DMS79 (cell line): ENCODE measurements at regions not wholly inside any gene's neighbourhood (a gene's known extent, or its start where the extent isn't known, plus 50 kb on each side); places are given as distances from the start of the nearest gene placed in this dataset.

ENCODE experiments used
- DNase-seq: peaks from one replicate; lab custom pipeline; 2025; lab: John Stamatoyannopoulos, UW

DNA sequence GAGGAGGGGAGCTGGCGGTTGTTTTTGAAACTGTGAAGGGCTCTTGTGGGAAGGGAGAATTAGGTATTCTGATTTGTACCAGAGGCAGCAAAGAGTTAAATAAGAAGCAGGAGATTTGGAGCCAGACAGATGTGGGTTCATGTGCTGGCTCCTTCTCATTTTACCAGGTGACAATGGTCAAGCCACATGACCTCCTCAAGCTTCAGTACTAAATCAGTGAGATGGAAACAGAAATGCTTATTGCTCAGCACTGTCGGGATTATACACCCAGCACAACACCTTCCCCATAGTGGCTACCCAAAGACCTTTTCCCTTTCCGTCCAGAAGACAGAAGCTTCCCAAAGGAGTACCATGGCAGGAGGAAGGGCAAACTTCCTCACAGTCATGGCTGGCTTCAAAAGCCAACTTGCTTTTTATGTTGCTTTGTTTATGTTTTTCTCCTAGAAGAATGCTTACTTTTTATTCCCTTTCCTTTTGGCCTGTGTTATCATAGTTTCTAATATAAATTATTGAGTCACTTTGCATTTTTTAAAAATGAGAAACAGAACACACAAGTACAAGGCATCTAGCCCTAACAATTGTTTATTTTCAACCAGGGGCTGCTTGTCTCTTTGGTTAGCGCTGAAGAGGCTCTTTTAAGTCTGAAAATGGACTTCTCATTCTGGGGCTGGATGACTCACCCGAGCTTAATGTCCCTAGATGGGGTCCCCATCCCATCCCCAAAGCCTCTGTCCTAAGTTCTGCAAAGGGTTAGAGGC is 181.5 kb upstream of the ZBED5 start:
- no peak for DNase-seq

- DNase-seq = peak; percentile 61
Observed at GRCh38 chr11:11038782-11039181, 180.9 kb upstream of the ZBED5 start.

DNA sequence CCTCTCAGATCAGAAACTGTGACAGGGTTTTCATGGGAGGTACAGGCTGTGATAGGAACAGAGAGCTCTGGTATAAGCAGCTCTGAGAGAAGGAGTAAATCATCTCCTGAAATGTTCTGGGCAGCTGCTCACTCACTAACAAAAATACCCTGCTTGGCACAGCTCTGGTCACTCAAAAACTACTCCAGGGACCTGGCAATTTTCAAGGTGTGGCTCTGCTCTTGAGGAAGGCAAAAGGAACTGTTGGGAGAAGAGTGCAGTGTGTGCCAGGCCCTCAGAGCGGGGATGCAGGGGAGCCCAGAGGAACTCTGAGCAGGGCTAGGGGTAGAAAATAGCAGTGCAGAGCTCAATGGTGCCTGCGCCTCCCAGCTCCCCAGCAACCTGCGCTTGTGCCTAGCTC is 180.5 kb upstream of the ZBED5 start:
- peak; percentile 61 for DNase-seq

DNA sequence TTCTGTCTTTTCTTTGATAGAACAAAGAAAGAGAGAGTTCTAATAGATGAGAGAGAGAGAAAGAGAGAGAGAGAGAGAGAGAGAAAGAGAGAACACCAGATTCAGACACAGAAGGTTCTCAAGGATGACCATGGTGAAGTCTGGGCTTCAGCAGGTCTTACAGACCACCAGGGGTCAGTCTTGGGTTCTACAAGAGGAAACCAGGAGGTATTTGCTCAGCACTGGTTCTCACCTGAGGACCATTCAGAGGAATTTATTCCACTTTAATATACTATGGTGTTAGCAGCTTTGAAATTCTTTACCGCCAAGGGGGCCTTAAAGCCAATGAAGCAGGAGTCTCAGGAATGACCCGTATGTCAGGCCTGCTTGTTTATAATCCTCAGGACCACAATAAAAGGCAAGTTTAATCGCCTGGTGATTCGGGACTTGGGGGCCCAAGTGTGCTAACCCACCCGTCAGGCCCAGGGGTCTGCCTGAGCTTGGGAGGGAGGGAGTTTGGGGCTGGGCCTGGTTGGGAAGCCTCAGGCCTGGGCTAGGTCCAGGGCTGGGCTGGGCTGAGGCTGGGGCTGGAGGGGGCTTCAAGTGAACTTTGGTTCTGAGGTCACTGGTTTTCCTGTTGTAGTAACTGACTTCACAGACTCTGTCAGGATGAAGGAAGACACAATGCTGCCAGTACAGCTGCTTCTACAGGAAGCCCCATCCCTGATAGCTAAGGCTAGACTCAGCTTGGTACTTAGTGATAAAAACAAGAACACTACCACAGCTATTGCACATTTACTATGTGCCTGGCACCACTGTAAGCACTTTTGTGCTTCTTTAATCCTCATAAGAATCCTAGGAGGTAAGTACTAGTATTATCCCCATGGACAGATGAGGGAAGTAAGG is 179.2 kb upstream of the ZBED5 start:
- peak; percentile 20 for DNase-seq

DNA sequence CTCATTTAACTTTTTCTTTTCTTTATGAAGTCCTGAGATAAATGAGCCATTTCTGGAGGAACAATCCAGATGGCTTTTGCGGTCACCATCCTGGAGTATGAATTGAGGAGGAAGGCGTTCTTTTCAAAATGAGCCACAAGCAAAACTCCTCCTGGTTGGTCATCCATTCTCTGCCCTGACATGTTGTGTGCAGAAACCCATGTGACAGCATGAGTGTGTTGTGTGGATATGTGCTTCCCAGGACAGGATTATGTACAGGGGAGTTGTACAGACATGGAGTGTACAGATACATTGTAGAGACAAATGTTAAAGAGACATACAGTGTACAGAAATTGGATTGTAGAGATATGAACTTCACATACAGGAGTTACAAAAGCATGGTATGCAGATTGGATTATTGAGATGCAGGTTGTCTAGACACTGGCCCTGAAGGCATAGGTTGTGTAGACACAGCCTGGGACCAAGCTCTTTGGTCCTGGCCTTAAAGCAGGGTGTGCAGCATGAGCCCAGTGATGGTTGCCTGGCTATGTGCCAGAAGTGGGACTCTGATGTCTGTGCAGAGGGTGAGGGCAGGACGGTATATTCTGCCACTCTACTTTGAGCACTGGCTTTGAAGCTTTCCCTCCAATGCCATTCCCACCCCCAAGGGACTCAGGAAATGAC is 178.5 kb upstream of the ZBED5 start:
- no peak for DNase-seq

GRCh38 chr11:11035331-11035730 is 177.5 kb upstream of the ZBED5 start:
- no peak for DNase-seq

DNA sequence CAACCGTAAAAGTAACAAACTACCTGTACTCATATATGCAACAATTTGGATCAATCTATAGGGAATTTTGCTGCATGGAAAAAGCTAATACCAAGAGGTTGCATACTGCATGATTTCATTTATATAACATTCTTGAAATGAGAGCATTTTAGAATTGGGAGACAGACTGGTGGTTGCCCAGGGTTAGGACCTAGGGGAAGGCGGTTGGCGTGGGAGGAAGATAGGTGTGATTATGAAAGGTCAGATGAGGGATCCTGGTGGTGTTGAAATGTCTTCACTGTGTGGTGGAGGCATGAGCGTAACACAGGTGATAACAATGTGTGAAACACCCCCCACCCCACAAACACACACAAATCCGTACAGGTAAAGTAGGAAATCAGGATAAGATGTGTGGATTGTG is 176.6 kb upstream of the ZBED5 start:
- no peak for DNase-seq

- no peak for DNase-seq
Observed at GRCh38 chr11:11032066-11032465, 174.2 kb upstream of the ZBED5 start.

DNA sequence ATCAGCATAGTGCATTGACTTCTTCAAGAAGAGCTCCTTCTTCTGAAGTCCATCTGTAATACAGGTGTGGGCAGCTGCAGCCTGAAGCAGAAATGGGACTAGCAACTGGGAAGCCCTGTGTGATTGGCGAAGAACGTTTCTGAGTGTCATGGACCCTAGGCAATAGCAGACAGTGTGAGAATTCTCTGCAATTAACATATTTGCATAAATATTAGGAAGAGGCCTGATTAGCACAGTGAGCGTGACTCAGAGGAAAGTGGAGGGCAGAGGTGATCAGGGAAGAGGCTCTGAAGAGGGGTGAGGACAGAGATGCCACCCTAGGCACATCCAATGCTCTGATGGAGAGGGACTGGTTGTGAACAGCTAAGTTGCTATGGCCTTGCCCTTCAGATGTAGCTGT is 171.2 kb upstream of the ZBED5 start:
- no peak for DNase-seq

DNA sequence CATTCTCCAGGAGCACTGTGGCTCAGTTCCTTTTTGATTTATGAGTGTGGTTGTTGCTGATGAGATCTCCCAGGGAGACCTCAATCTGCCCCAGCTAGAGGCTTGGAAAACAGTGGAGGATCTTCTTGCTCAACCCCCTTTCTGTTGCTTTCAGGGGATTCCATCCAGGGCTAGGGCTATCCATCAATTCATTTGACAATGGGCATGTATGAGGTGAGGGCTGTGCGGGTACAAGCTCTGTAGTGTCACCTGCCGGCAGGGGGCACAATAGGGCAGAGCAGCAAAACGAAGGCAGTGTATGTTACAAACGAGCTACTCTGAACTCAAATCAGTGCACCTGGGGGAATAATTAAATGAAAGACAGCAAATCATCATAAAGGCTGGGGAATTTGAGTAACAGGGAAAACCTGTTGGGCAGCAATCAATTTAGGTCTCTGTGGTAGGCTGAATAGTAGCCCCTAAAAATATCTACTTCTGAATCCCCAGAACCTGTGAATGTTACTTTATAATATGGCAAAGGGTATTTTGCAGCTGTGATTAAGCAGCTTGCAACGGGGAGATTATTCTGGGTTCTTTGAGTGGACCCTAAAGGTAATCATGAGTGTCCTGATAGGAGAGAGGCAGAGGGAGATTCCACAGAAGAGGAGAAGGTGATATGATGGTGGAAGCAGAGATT is 170.3 kb upstream of the ZBED5 start:
- peak; percentile 28 for DNase-seq

DNA sequence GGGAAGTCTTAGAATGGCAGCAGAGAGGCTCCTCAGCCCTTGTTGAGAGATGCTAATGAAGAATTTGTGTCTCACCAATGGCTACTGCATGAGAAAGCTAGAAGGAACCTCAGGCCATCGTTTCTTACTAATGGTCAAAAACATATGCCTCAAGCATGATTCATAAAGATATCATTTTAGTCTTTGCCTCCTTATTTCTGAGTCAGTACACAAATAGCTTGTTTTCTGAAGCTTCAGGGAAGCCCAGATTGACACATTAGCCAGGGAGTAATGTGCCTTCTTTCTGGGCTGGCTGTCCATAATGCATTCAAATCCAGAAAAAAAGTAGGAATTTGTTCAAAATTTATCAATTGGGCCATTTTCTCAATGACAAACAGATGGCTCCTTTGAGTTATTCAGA is 169.4 kb upstream of the ZBED5 start:
- no peak for DNase-seq

- no peak for DNase-seq
Observed at GRCh38 chr11:11025087-11025486, 167.2 kb upstream of the ZBED5 start.

DNA sequence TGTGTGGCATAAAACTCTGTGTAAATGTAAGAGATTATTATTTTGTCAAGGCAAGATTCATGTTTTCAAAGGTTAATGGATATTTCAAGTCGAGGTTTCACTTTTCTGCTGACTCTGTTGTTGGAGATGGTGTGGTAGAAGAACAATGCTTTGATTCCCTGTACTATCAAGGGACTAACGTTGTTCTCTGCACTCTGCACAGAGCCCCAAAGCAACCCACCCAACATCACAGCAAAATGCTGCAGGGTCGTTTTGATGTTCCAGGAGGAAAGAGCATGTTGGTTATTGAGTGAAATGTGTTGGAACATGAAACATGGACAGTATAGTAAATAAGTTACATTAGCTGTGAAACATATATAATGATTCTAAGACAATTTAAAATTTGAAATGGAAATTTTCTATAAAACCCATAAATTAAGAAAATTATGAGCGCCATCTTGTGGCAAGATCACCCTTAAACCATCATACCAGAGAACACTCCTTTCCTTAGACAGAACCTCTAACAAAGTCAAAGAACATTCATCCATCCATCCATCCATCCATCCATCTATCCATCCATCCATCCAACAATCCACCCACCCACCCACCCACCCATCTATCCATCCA is 164.4 kb upstream of the ZBED5 start:
- no peak for DNase-seq

- no peak for DNase-seq
Observed at GRCh38 chr11:11021563-11021962, 163.7 kb upstream of the ZBED5 start.

- DNase-seq = no peak
Observed at GRCh38 chr11:11020747-11021149, 162.9 kb upstream of the ZBED5 start.

GRCh38 chr11:11020219-11020726 is 162.4 kb upstream of the ZBED5 start:
- no peak for DNase-seq

DNA sequence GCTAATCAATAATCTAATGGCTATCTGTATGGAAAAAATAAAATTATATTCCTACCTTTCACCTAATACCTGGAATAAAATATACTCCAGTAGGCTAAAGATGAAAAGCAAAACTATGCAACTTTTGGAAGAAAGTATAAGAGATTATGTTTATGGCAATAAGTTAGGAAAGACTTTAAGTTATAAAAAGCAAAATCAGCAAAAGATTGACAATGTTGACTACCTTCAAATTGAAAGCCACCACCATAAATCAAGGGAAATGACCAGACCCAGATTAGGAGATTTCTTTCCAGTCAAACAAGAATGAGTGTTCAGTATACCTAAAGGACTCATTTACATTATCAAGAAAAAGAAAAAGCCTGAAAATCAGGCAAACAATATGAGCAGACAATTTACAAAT is 159.1 kb upstream of the ZBED5 start:
- DNase-seq = no peak

GRCh38 chr11:11016068-11016467 is 158.2 kb upstream of the ZBED5 start:
- no peak for DNase-seq

DNA sequence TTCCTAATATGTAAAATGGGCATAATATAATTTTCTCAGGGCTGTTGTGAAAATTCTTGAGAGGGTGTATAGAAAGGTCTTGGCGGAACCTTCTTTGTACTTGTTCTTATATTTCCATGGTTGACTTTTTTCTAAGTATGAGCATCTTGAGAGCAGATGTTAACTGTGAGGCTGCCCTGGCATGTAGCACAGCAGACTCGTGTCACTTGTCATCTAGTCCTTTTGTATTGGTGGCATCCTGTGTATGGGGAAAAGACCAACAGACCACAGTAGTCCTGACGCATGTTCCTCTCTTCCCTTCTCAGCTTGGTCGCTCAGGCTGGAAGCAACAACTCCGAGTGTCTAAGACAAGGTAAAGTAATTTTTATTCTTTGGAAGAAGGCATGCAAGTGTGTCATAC is 153.8 kb upstream of the ZBED5 start:
- no peak for DNase-seq

GRCh38 chr11:11010624-11011127 is 152.8 kb upstream of the ZBED5 start:
- DNase-seq = no peak

DNA sequence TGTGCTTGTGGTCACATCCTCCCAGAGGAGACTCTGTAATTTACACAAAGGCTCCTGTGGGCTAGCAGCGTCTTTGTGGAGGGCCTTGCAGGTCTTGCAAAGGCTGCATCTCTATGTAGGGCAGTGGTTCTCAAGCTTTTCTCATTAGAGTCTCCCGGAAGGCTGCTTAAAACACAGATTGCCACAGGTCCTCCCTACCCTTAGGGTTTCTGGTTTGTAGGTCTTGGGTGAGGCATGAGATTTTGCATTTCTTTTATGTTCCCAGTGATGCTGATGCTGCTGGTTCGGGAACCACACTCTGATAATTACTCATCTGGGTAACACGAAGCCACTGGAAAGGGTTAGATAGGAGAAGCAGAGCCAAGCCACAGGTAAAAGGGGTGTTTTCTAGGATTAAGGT is 151.3 kb upstream of the ZBED5 start:
- DNase-seq = no peak
